GM23338 (cell line): ENCODE measurements at regions not wholly inside any gene's neighbourhood (a gene's known extent, or its start where the extent isn't known, plus 50 kb on each side); places are given as distances from the start of the nearest gene placed in this dataset.

Source experiments
- CREB1 ChIP-seq: fragments of 250-450 bp; sonication (Bioruptor Pico); IDR thresholded peaks from 2 replicates; pipeline ENCODE4 v1.5.0; 2020; ENCODE audit warnings: low read depth, mild to moderate bottlenecking, moderate library complexity
- CTCF ChIP-seq, 2 experiments: fragments of 200-600 bp in 1 of 2; sonication (generic) in 1 of 2; conservative IDR thresholded peaks; 2 replicates each; pipeline versions ENCODE4 v1.5.1 to v1.6.1; 2016 to 2017; ENCODE audit warnings: antibody characterized with exemption in 2 of 2, low read depth in 2 of 2, mild to moderate bottlenecking in 2 of 2, moderate library complexity in 1 of 2
- JUNB ChIP-seq: IDR thresholded peaks from one replicate; pipeline ENCODE4 v1.6.1; 2016; ENCODE audit warnings: antibody characterized with exemption; ENCODE audit not compliant: unreplicated experiment
- NANOG ChIP-seq: IDR thresholded peaks from 2 replicates; pipeline ENCODE4 v1.6.1; 2016; ENCODE audit warnings: antibody characterized with exemption, borderline replicate concordance
- REST ChIP-seq: IDR thresholded peaks from one replicate; pipeline ENCODE4 v1.6.1; 2018; ENCODE audit warnings: antibody characterized with exemption; ENCODE audit not compliant: unreplicated experiment

DNA sequence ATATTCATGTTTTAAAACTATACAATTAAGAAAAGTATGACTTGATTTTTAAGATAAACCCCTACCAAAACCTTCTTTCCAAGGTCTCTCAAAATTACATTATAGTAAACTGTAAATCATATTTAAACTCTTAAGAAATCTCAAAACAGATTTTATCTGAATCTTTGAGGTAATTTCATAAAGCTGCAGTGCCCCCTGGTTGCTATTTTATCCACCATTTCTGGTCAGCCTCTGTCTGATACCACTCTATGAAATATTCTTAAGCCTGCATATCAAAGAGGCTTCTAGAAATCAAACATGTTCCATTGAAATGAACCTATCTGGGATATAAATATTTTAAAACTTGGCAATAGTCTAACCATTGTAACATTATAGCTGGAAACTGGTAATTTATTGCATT lies 317.3 kb downstream of the COL11A1 start:
- TF ChIP-seq CTCF (conservative IDR thresholded peaks at IDR 0.05; ENCODE audit: low read depth in 2 of 2) (peak; percentile 42 to 46), JUNB (no peak), CREB1 (CRISPR knock-in tag) (no peak), REST (no peak), NANOG (no peak)
